Breast epithelium (tissue), 4 donors: ENCODE measurements at regions not wholly inside any gene's neighbourhood (a gene's known extent, or its start where the extent isn't known, plus 50 kb on each side); places are given as distances from the start of the nearest gene placed in this dataset.

Experiments used
- DNase-seq, 2 donors: peaks; one replicate each; pipeline ENCODE4 v3.0.0-alpha.2; 2019; ENCODE audit warnings: low spot score in 2 of 2
- H3K27ac ChIP-seq, 2 donors: fragments of 200-600 bp; sonication (generic) in 1 of 2; one replicate each; pipeline ENCODE4 v1.5.1; 2016 to 2019; ENCODE audit warnings: mild to moderate bottlenecking in 1 of 2
- H3K27me3 ChIP-seq, 2 donors: fragments of 200-600 bp; sonication (generic) in 1 of 2; one replicate each; pipeline versions ENCODE4 v1.5.1 to v1.6.0; 2017 to 2019; ENCODE audit warnings: control low read depth in 1 of 2, mild to moderate bottlenecking in 1 of 2
- H3K36me3 ChIP-seq: fragments of 200-600 bp; one replicate; pipeline ENCODE4 v1.5.1; 2019
- H3K4me1 ChIP-seq, 2 donors: fragments of 200-600 bp; sonication (generic); one replicate each; pipeline ENCODE4 v1.5.1; 2016 to 2019; ENCODE audit warnings: control low read depth in 1 of 2
- H3K4me3 ChIP-seq, 3 donors: fragments of 200-600 bp; sonication (generic); 1 replicate in 2 of 3; 2 replicates in 1 of 3; pipeline ENCODE4 v1.5.1; 2016 to 2019; ENCODE audit warnings: mild to moderate bottlenecking in 3 of 3, moderate library complexity in 2 of 3
- H3K9me3 ChIP-seq, 2 donors: fragments of 200-600 bp; sonication (generic) in 1 of 2; one replicate each; pipeline ENCODE4 v1.5.1; 2016 to 2019; ENCODE audit warnings: control low read depth in 1 of 2
- CTCF ChIP-seq, 3 donors: fragments of 450-650 bp; IDR thresholded peaks; one replicate each; pipeline ENCODE4 v1.5.1; 2016 to 2017; ENCODE audit warnings: antibody characterized with exemption in 3 of 3, mild to moderate bottlenecking in 3 of 3, moderate library complexity in 3 of 3
- POLR2A ChIP-seq: fragments of 450-650 bp; IDR thresholded peaks from one replicate; pipeline ENCODE4 v1.6.1; 2016; ENCODE audit warnings: antibody characterized with exemption, mild to moderate bottlenecking, moderate library complexity
- POLR2AphosphoS5 ChIP-seq, 3 donors: sonication (generic); formaldehyde crosslinking; IDR thresholded peaks; one replicate each; pipeline ENCODE4 v1.6.1; 2017; ENCODE audit warnings: antibody characterized with exemption in 3 of 3
- intact Hi-C: fragments of 100-400 bp; cut with DNase I; formaldehyde crosslinking; loops from one replicate; pipeline ENCODE4 v1.15.1; 2023; ENCODE audit warnings: low total_unique reads

DNA sequence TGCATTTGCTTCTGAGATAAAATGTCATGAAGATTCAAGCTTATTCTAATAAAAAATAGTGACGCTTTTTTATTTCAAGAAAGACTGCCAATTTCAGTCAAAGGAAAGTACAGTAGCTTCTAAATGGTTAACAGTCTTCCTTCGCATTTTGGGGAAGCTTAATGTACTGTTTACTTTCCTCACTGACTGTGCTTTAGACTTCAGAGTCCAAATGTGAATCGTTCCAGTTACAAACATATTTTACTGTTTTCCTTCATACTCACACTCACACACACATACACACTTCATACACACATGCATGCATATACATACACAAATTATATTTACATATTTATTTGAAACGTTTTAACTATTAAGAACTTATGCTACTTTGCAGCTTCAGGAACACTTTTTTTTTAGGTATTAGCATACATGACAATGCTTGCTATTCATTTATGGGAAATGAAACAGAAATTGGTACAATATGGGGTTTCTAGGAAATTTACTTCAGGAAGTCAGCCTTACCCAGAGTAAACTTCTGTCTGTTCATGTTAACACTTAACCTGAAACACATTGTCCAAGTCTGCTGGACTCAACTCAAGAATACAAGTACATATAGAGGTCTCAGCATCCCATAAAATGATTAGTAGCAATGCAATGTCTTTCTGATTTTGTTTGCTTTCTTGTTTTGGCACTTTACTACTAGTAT, 145.4 kb downstream of the RPS12 start:
- H3K27ac ChIP-seq, result no peak overlapping the region
- no peak for DNase-seq
- intact Hi-C loops, result no loop called here
- no peaks in the 10 kb centered on the region for H3K9me3 ChIP-seq
- no peak overlapping the region for H3K4me3 ChIP-seq
- TF ChIP-seq CTCF (IDR thresholded peaks at IDR 0.05) (no peak), POLR2AphosphoS5 (IDR thresholded peaks at IDR 0.05) (no peak), POLR2A (no peak)
- no peaks in the 10 kb centered on the region for H3K36me3 ChIP-seq
- no peaks in the 10 kb centered on the region for H3K27me3 ChIP-seq
- peaks cover 0 to 4% of the 10 kb centered on the region in 2 donors for H3K4me1 ChIP-seq

- TF ChIP-seq POLR2AphosphoS5 (IDR thresholded peaks at IDR 0.05), result peak in 1 of 3 donors; percentile 13
- no peak for TF ChIP-seq POLR2A
- H3K4me1 ChIP-seq, result peaks cover 0 to 4% of the 10 kb centered on the region in 2 donors
- no peaks in the 10 kb centered on the region for H3K27me3 ChIP-seq
- peak overlapping the region in 1 of 2 donors; percentile 48 for H3K27ac ChIP-seq
- intact Hi-C loops, result no loop called here
- H3K4me3 ChIP-seq, result no peak overlapping the region
- DNase-seq, result peak in 1 of 2 donors; percentile 39
- no peaks in the 10 kb centered on the region for H3K9me3 ChIP-seq
- H3K36me3 ChIP-seq, result no peaks in the 10 kb centered on the region
Measured at GRCh38 chr6:132960720-132961119, 146.4 kb downstream of the RPS12 start.

GRCh38 chr6:132961122-132961521, 146.8 kb downstream of the RPS12 start:
- Histone ChIP-seq H3K4me3 (no peak overlapping the region), H3K9me3 (no peaks in the 10 kb centered on the region), H3K4me1 (peaks cover 0 to 4% of the 10 kb centered on the region in 2 donors), H3K27ac (peak overlapping the region; percentile 11 to 48), H3K27me3 (no peaks in the 10 kb centered on the region), H3K36me3 (no peaks in the 10 kb centered on the region)
- DNase-seq, result no peak
- TF ChIP-seq CTCF (IDR thresholded peaks at IDR 0.05) (no peak), POLR2A (no peak), POLR2AphosphoS5 (IDR thresholded peaks at IDR 0.05) (no peak)
- intact Hi-C loops, result no loop called here

- no peak for TF ChIP-seq POLR2A
- no peak for TF ChIP-seq POLR2AphosphoS5 (IDR thresholded peaks at IDR 0.05)
- TF ChIP-seq CTCF (IDR thresholded peaks at IDR 0.05), result no peak
- DNase-seq, result no peak
- Histone ChIP-seq H3K27ac (peak overlapping the region; percentile 11 to 48), H3K4me3 (no peak overlapping the region), H3K27me3 (no peaks in the 10 kb centered on the region), H3K36me3 (no peaks in the 10 kb centered on the region), H3K9me3 (no peaks in the 10 kb centered on the region), H3K4me1 (peaks cover 0 to 4% of the 10 kb centered on the region in 2 donors)
- intact Hi-C loops, result no loop called here
Measured at GRCh38 chr6:132961610-132962009, 147.2 kb downstream of the RPS12 start.

DNA sequence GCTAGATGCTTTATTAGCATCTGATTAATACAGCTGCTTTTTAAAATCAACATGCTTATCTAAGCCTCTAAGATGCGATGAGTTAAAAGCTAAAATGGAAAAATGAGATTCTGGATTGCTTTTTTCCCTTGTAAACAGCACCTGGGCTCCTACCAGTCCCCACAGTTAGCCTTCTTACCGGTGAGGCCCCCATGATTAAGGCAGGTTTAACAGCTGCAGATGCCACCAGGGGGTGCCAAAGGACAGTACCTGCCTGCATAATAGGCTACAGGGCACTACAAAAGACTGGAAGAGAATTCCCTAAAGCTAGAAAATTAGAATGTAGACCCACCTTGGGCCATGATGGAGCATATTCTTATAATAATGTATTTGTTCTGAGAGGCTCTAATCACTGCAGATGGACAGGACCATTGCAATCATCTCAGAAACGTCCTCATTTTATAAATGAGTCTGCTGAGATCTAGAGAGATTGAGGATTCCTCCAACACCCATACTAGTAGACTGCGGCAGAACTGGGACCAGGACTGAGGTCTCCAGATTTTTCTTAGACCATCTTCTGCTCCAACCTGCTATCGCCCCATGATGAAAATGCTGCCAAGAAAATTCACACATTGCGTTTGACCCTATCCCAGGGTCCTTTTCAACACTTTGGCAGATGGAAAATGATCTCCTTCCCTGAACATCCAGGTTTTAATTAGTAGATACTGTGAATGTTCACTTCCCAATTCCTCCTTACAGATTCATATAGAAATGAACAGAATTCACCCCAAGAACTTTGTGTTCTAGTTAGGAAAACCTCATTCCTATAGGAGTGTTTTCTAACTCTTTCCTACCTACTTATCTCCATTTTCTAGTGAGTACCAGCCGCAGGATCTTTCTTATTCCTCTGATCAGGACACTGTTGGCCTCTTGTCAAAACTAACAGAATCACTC, 148.8 kb downstream of the RPS12 start:
- intact Hi-C loops, result no loop called here
- Histone ChIP-seq H3K4me1 (peaks cover 0 to 4% of the 10 kb centered on the region in 2 donors), H3K9me3 (no peaks in the 10 kb centered on the region), H3K4me3 (no peak overlapping the region), H3K27ac (no peak overlapping the region), H3K36me3 (no peaks in the 10 kb centered on the region), H3K27me3 (no peaks in the 10 kb centered on the region)
- no peak for TF ChIP-seq POLR2A
- TF ChIP-seq POLR2AphosphoS5 (IDR thresholded peaks at IDR 0.05), result no peak
- peak; percentile 27 to 60 (median 58) for TF ChIP-seq CTCF (IDR thresholded peaks at IDR 0.05)
- DNase-seq, result peak; percentile 26 to 69
